Neural crest cell (in vitro differentiated cells): ENCODE measurements at regions not wholly inside any gene's neighbourhood (a gene's known extent, or its start where the extent isn't known, plus 50 kb on each side); places are given as distances from the start of the nearest gene placed in this dataset.

Source experiments
- DNase-seq: peaks from one replicate; pipeline ENCODE4 v3.0.0; 2021; ENCODE audit warnings: low read depth, mixed read lengths, low spot score
- H3K27ac Mint-ChIP-seq: one replicate; pipeline ENCODE4 v1.8.0; 2021; ENCODE audit warnings: mild to moderate bottlenecking, mixed read lengths; ENCODE audit not compliant: unreplicated experiment
- H3K27me3 Mint-ChIP-seq: 2 replicates; pipeline ENCODE4 v1.8.0; 2021; ENCODE audit warnings: low read depth, mild to moderate bottlenecking, mixed read lengths
- H3K36me3 Mint-ChIP-seq: 2 replicates; pipeline ENCODE4 v1.8.0; 2021; ENCODE audit warnings: low read depth, mild to moderate bottlenecking, mixed read lengths
- H3K4me1 Mint-ChIP-seq: 2 replicates; pipeline ENCODE4 v1.8.0; 2021; ENCODE audit warnings: mixed read lengths
- H3K4me3 Mint-ChIP-seq: one replicate; pipeline ENCODE4 v1.8.0; 2021; ENCODE audit warnings: mild to moderate bottlenecking, mixed read lengths
- H3K9me3 Mint-ChIP-seq: 2 replicates; pipeline ENCODE4 v1.8.0; 2021; ENCODE audit warnings: mixed read lengths
- CTCF ChIP-seq: fragments of 200-600 bp; sonication (generic); conservative IDR thresholded peaks from 2 replicates; pipeline ENCODE4 v1.5.0; 2021; ENCODE audit warnings: antibody characterized with exemption, mild to moderate bottlenecking

DNA sequence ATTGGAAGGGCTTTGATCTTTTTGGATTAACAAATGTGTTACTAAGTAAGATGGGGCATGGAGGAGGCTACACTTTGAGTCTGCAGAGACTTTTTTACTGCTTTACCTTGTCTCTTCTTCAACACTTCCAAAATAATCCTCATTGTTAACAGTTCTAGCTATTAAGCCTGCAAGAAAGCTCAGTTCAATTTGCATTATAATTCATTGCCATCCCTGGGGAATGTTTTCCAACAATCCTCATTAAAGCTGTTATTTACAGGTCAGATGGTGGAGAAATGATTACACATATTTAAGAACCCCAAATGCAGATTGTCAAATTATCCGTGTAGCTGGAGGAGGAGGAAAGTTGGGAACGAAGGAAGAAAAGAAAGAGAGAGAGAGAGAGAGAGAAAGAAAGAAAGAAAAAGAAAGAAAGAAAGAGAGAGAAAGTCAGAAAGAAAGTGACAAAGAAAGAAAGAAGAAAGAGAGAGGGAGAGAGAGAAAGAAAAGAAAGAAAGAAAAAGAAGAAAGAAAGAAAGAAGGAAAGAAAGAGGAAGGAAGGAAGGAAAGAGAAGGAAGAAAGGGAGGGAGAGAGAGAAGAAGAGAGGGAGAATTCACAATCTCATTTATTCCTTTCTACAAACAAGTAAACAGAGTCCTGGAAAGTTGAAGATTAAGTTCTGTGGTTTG, 443.9 kb downstream of the INSC start:
- Mint-ChIP-seq H3K36me3 (peaks cover 1% of the 10 kb centered on the region), H3K27ac (no peak overlapping the region), H3K27me3 (no peaks in the 10 kb centered on the region), H3K4me1 (peaks cover 30% of the 10 kb centered on the region), H3K9me3 (peaks cover 3% of the 10 kb centered on the region), H3K4me3 (no peak overlapping the region)
- TF ChIP-seq CTCF = no peak
- no peak for DNase-seq

- no peak overlapping the region for H3K4me3 Mint-ChIP-seq
- H3K27ac Mint-ChIP-seq = no peak overlapping the region
- peaks cover 36% of the 10 kb centered on the region for H3K4me1 Mint-ChIP-seq
- H3K36me3 Mint-ChIP-seq = peaks cover 9% of the 10 kb centered on the region
- no peak for TF ChIP-seq CTCF
- no peaks in the 10 kb centered on the region for H3K27me3 Mint-ChIP-seq
- peaks cover 14% of the 10 kb centered on the region for H3K9me3 Mint-ChIP-seq
- DNase-seq = no peak
Observed at GRCh38 chr11:15560689-15561467, 446.2 kb downstream of the INSC start.

GRCh38 chr11:15562230-15562629, 447.5 kb downstream of the INSC start:
- peaks cover 15% of the 10 kb centered on the region for H3K9me3 Mint-ChIP-seq
- H3K4me3 Mint-ChIP-seq = no peak overlapping the region
- peaks cover 44% of the 10 kb centered on the region for H3K4me1 Mint-ChIP-seq
- no peak overlapping the region for H3K27ac Mint-ChIP-seq
- TF ChIP-seq CTCF = no peak
- DNase-seq = no peak
- H3K27me3 Mint-ChIP-seq = no peaks in the 10 kb centered on the region
- peaks cover 9% of the 10 kb centered on the region for H3K36me3 Mint-ChIP-seq

DNA sequence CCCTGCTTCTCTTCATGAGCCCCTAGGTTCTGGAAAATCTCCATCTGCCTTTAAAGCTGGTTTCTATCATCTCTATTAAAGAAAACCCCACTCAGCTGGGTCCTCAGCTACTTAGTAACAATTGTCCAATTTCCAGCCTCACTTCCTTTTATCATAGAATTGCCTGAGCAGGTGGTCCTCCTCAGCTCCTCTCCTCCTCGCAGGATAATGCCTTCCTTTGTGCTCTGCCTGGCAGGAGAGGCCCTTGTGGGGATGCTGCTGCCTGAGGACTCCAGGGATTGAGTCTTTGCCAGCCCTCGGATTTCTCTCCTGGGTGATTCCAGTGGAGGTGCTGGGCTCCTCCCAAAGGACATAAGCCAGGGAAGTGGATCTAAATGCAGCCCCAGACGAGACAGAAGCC, 448.3 kb downstream of the INSC start:
- Mint-ChIP-seq H3K4me1 (peaks cover 44% of the 10 kb centered on the region), H3K9me3 (peaks cover 14% of the 10 kb centered on the region), H3K27me3 (no peaks in the 10 kb centered on the region), H3K36me3 (peaks cover 9% of the 10 kb centered on the region), H3K27ac (peak overlapping the region; percentile 57), H3K4me3 (no peak overlapping the region)
- no peak for TF ChIP-seq CTCF
- DNase-seq = no peak

GRCh38 chr11:15565880-15566279, 451.2 kb downstream of the INSC start:
- Mint-ChIP-seq H3K27ac (no peak overlapping the region), H3K4me1 (peaks cover 41% of the 10 kb centered on the region)
- TF ChIP-seq CTCF = no peak

More at GRCh38 chr11:15565880-15566279, 451.2 kb downstream of the INSC start:
- DNase-seq = no peak
- Mint-ChIP-seq H3K27me3 (no peaks in the 10 kb centered on the region), H3K9me3 (peaks cover 14% of the 10 kb centered on the region), H3K36me3 (peaks cover 9% of the 10 kb centered on the region), H3K4me3 (no peak overlapping the region)
